ENCODE measurements at regions not wholly inside any gene's neighbourhood (a gene's known extent, or its start where the extent isn't known, plus 50 kb on each side); places are given as distances from the start of the nearest gene placed in this dataset.

- FAIRE-seq (no peak), DNase-seq (ENCODE audit: low read depth in 1 of 2, low spot score in 2 of 2) (no peak)
- H3K79me2 ChIP-seq (ENCODE audit: control insufficient read depth in 1 of 2, insufficient read depth in 2 of 2, low read length in 2 of 2): no peaks in the 10 kb centered on the region
- H3K9me3 ChIP-seq (ENCODE audit: insufficient read depth in 2 of 2, low read depth in 1 of 2, low read length in 1 of 2): no peaks in the 10 kb centered on the region
- no peaks in the 10 kb centered on the region for H3K79me1 ChIP-seq (ENCODE audit: low read depth, low read length)
- ChIA-PET POLR2A (ENCODE audit: partially characterized antibody) (no interaction called here), CTCF (ENCODE audit: partially characterized antibody) (interaction anchor here (1.1 to 1.2 kb wide), 2 partner anchors 71 to 119 kb away, joined by 3 to 4 read pairs; no protein-coding TSS in a partner anchor)
- H3K4me2 ChIP-seq (ENCODE audit: insufficient read depth in 1 of 2, low read depth in 2 of 2, low read length in 2 of 2): no peak overlapping the region
- H4K8ac ChIP-seq (ENCODE audit: extremely low read depth, insufficient read depth, low read length): no peak overlapping the region
- TF ChIP-seq TEAD4 (IDR thresholded peaks at IDR 0.05; ENCODE audit: low read depth, low read length) (no peak), GTF2F1 (IDR thresholded peaks at IDR 0.05; ENCODE audit: borderline replicate concordance, low read depth, low read length) (no peak), SP2 (IDR thresholded peaks at IDR 0.05; ENCODE audit: low read length) (no peak), RXRA (IDR thresholded peaks at IDR 0.05; ENCODE audit: insufficient read depth, low read depth, low read length) (no peak), POU5F1 (IDR thresholded peaks at IDR 0.05; ENCODE audit: low read depth, low read length) (no peak), CHD2 (IDR thresholded peaks at IDR 0.05; ENCODE audit: low read length) (no peak)
- WGBS, 2 experiments (ENCODE audit: extremely low coverage in 1 of 2, insufficient coverage in 1 of 2, insufficient read length in 1 of 2, insufficient replicate concordance in 2 of 2, low coverage in 1 of 2, low lambda C conversion rate in 2 of 2, missing lambda C conversion rate in 1 of 2): 79% methylated on average over 4 of the region's 4 CpGs; no CpG with 5 or more reads in 1 of the 2 experiments
- H3K18ac ChIP-seq (ENCODE audit: extremely low read depth, low read length): no peak overlapping the region
- no peak overlapping the region for H2AK5ac ChIP-seq (ENCODE audit: low read depth, low read length)
- no peaks in the 10 kb centered on the region for H4K20me1 ChIP-seq (replicated peaks in 1 of 2; ENCODE audit: control insufficient read depth in 1 of 2, insufficient read depth in 2 of 2, low read length in 2 of 2)
- no peak overlapping the region for H2BK20ac ChIP-seq (ENCODE audit: low read length)
- H3K23ac ChIP-seq (ENCODE audit: insufficient read length): no peak overlapping the region
- H3K23me2 ChIP-seq (ENCODE audit: low read depth, low read length): no peaks in the 10 kb centered on the region
- no peak overlapping the region for H3K4ac ChIP-seq (replicated peaks; ENCODE audit: insufficient read length, low read depth, low read length)
- H3K36me3 ChIP-seq (ENCODE audit: control insufficient read depth in 2 of 4, insufficient read depth in 4 of 4, low read length in 3 of 4): no peaks in the 10 kb centered on the region
- H3K4me1 ChIP-seq (replicated peaks in 1 of 4; ENCODE audit: control insufficient read depth in 3 of 4, insufficient read depth in 4 of 4, low read length in 3 of 4): peaks cover 0 to 9% (median 3%) of the 10 kb centered on the region in 4 experiments; a peak in 4 of 7 replicates
- no peak overlapping the region for H4K5ac ChIP-seq (ENCODE audit: insufficient read length, low read depth, low read length)
- H3K56ac ChIP-seq (replicated peaks; ENCODE audit: insufficient read length, low read depth, low read length): no peak overlapping the region
- H2BK12ac ChIP-seq (ENCODE audit: low read depth, low read length): no peak overlapping the region
- no peak overlapping the region for H3K9ac ChIP-seq (replicated peaks in 1 of 4; ENCODE audit: extremely low read depth in 1 of 4, low read depth in 3 of 4, low read length in 3 of 4)
- H3K4me3 ChIP-seq (ENCODE audit: extremely low read depth in 1 of 4, insufficient read depth in 2 of 4, low read depth in 3 of 4, low read length in 4 of 4): no peak overlapping the region
- no peak overlapping the region for H4K91ac ChIP-seq (replicated peaks; ENCODE audit: insufficient read length, low read length)
- H2AFZ ChIP-seq (ENCODE audit: low read length): no peak overlapping the region
- H2BK15ac ChIP-seq (ENCODE audit: low read length): no peak overlapping the region
- no peak overlapping the region for H2BK5ac ChIP-seq (ENCODE audit: low read depth, low read length)
- H3K27ac ChIP-seq (ENCODE audit: low read depth, low read length): no peak overlapping the region
- no peak overlapping the region for H3K14ac ChIP-seq (ENCODE audit: insufficient read length)
- no peaks in the 10 kb centered on the region for H3K27me3 ChIP-seq (replicated peaks in 1 of 4; ENCODE audit: control insufficient read depth in 3 of 4, extremely low read depth in 1 of 4, insufficient read depth in 3 of 4, low read length in 3 of 4)
- H2BK120ac ChIP-seq (replicated peaks; ENCODE audit: low read depth, low read length): no peak overlapping the region
Observed at GRCh38 chr2:224213396-224213795, 174.3 kb upstream of the SERPINE2 start.
